ENCODE measurements at regions not wholly inside any gene's neighbourhood (a gene's known extent, or its start where the extent isn't known, plus 50 kb on each side); places are given as distances from the start of the nearest gene placed in this dataset.

DNA sequence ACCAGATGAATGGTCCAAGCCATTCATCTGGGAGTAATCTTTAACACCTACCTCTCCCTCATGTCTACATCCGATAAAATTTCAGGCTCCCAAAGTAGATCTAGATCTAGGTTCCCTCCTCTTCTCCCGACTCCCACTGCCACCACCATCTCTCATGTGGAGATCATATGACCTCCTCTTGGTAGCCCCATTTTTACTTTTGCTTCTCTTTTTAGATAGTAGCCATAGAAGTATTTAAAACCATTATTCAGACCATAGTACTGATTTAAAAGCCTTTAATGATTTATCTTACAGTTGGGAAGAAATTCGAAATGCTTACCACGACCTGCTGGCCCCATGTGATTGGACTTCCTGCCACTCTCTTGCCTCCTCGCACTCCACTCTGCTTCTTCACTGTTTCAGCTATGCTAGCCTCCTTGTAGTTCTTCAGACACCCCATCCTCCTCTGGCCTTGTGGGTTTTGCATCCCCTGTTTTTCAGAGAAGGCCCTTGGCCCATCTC, 98.5 kb downstream of the RASSF10 start:
- Histone ChIP-seq H3K9me3 (ENCODE audit: insufficient read depth, low read depth, low read length) (0 out of 2 replicates have a peak, but pooled peaks cover 5% of the 10 kb centered on the region), H3K36me3 (ENCODE audit: insufficient read depth, low read length) (no peaks in the 10 kb centered on the region), H3K27me3 (ENCODE audit: insufficient read depth, low read length) (no peaks in the 10 kb centered on the region), H3K27ac (ENCODE audit: low read depth, low read length) (no peak overlapping the region), H3K9ac (ENCODE audit: low read depth, low read length) (no peak overlapping the region), H3K4me1 (ENCODE audit: insufficient read depth, low read length) (peaks cover 26% of the 10 kb centered on the region), H3K4me3 (ENCODE audit: low read length) (no peak overlapping the region)
- WGBS: 89% methylated on average over 5 of the region's 5 CpGs

DNA sequence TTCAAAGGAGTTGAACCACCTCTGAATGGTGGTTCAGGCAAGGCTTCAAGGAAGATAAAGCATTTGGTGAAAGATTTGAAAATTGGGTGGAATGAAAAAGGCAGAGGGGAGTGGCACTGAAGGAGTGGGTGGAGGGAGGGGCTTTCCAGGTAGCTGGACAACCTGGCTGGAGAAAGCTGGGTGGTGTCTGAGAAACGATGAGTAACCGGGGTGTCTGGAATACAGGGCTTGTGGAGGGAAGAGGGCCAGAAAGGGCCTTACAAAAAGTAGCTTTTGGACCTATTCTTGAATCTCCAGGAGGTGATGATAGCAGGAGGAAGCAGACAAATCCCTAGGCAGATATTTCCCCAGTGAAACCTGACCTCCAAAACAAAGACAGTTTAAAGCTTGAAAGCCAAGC, 99.3 kb downstream of the RASSF10 start:
- Histone ChIP-seq H3K4me1 (ENCODE audit: insufficient read depth, low read length) (peaks cover 18% of the 10 kb centered on the region), H3K27ac (ENCODE audit: low read depth, low read length) (no peak overlapping the region), H3K27me3 (ENCODE audit: insufficient read depth, low read length) (no peaks in the 10 kb centered on the region), H3K4me3 (ENCODE audit: low read length) (no peak overlapping the region), H3K36me3 (ENCODE audit: insufficient read depth, low read length) (no peaks in the 10 kb centered on the region), H3K9ac (ENCODE audit: low read depth, low read length) (no peak overlapping the region), H3K9me3 (ENCODE audit: insufficient read depth, low read depth, low read length) (0 out of 2 replicates have a peak, but pooled peaks cover 5% of the 10 kb centered on the region)
- 90% methylated on average over 2 of the region's 2 CpGs for WGBS

DNA sequence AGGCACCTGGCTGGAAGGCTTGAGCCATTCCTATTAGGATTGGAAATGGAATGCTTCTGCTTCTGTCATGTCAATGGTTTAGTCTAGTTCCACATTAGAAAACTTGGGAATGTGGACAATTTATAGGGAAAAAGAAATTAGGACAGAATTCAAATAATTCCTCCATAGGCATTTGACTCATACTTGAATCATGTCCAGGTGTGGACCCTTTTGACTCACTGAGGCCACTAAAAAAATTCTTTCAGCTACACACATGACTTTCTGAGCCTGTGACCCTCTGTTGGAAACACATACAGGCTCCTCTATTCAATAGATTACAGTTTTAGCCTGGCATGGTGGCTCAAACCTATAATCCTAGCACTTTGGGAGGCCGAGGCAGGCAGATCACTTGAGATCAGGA, 100.5 kb downstream of the RASSF10 start:
- 97% methylated on average over 1 of the region's 1 CpG for WGBS
- Histone ChIP-seq H3K36me3 (ENCODE audit: insufficient read depth, low read length) (no peaks in the 10 kb centered on the region), H3K27ac (ENCODE audit: low read depth, low read length) (no peak overlapping the region), H3K27me3 (ENCODE audit: insufficient read depth, low read length) (no peaks in the 10 kb centered on the region), H3K4me3 (ENCODE audit: low read length) (no peak overlapping the region), H3K9ac (ENCODE audit: low read depth, low read length) (no peak overlapping the region), H3K4me1 (ENCODE audit: insufficient read depth, low read length) (peaks cover 22% of the 10 kb centered on the region), H3K9me3 (ENCODE audit: insufficient read depth, low read depth, low read length) (0 out of 2 replicates have a peak, but pooled peaks cover 5% of the 10 kb centered on the region)

DNA sequence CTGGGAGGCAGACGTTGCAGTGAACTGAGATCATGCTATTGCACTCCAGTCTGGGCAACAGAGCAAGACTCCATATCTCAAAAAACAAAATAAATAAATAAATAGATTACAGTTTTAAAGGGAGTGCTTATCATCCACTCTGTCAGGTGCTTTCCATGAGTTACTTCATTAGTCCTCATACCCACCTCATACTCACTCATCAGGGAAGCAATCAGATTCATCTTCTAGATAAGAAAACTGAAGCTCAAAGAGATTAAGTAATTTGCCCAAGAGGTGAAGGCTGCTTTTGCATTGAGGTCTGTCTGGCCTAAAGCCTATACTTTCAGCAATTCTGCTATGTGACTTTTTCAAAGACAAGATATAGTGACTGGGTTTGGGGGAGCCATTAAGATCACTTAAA, 101.0 kb downstream of the RASSF10 start:
- 0 out of 2 replicates have a peak, but pooled peaks cover 5% of the 10 kb centered on the region for H3K9me3 ChIP-seq (ENCODE audit: insufficient read depth, low read depth, low read length)
- H3K4me1 ChIP-seq (ENCODE audit: insufficient read depth, low read length): peaks cover 27% of the 10 kb centered on the region
- WGBS: 86% methylated on average over 1 of the region's 1 CpG
- no peak overlapping the region for H3K27ac ChIP-seq (ENCODE audit: low read depth, low read length)
- H3K27me3 ChIP-seq (ENCODE audit: insufficient read depth, low read length): no peaks in the 10 kb centered on the region
- H3K36me3 ChIP-seq (ENCODE audit: insufficient read depth, low read length): no peaks in the 10 kb centered on the region
- H3K9ac ChIP-seq (ENCODE audit: low read depth, low read length): no peak overlapping the region
- H3K4me3 ChIP-seq (ENCODE audit: low read length): no peak overlapping the region

DNA sequence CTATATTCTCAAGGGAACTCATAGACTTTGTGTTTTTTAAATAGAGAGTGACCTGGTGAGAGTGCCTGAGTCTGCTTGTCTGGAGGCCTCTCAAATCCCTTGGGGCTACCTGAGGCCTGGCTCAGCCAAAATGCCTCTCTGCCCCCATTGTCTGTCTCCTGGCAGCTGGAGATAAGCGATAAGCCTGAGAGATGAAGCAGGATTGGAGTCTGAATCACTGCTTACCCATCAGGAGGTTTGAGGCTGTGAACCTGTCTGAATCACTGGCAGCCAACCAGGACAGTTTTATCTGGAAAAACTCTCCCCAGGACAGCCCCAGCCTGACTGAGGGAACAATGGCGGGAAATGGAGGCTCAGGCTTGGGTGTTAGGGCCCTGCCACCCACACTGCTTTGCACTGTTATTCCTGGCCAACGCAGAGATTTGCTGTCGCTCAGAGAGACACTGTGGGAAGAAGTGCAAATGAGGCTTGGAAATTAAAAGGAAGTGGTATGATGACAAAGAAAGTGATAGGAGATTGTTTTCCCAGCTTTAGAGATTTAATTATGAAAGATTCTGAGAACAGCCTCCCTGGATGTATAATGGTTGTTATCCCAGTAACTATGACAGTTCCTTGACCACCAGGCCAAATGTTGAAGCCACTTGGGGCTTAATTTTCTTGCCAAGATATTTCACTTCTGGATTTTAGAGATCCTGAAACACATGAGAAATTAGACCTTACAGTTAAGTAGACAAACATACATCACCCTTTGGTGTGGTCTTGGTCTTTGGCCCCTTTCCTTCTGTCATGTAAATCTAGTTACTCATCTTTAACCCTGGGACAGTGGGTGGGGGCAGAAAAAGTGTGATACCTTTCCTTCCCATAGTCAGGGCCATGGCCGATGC, 102.1 kb downstream of the RASSF10 start:
- Histone ChIP-seq H3K4me3 (ENCODE audit: low read length) (no peak overlapping the region), H3K4me1 (ENCODE audit: insufficient read depth, low read length) (peaks cover 28% of the 10 kb centered on the region), H3K36me3 (ENCODE audit: insufficient read depth, low read length) (no peaks in the 10 kb centered on the region), H3K9ac (ENCODE audit: low read depth, low read length) (peak overlapping the region; percentile 3; the same call in 1 of the 2 replicates), H3K9me3 (ENCODE audit: insufficient read depth, low read depth, low read length) (0 out of 2 replicates have a peak, but pooled peaks cover 5% of the 10 kb centered on the region), H3K27ac (ENCODE audit: low read depth, low read length) (peak overlapping the region; percentile 36; the same call in 1 of the 2 replicates), H3K27me3 (ENCODE audit: insufficient read depth, low read length) (no peaks in the 10 kb centered on the region)
- WGBS: 69% methylated on average over 5 of the region's 5 CpGs

DNA sequence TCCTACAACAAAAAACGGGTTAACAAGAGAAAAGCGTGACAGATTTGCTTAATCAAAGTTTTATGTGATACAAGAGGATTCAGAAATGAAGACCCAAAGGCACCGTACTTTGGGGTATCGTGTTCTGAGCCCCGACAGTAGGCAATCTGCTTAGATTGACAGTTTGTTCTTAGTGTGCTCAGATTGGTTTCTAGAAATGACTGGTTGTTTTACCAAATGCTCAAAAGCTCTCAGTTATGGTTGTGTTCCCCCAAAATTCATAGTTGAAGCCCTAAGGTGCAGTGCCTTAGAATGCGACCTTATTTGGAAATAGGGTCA, 102.7 kb downstream of the RASSF10 start:
- H3K27ac ChIP-seq (ENCODE audit: low read depth, low read length): peak overlapping the region; percentile 36; the same call in 1 of the 2 replicates
- H3K4me3 ChIP-seq (ENCODE audit: low read length): no peak overlapping the region
- H3K27me3 ChIP-seq (ENCODE audit: insufficient read depth, low read length): no peaks in the 10 kb centered on the region
- H3K9ac ChIP-seq (ENCODE audit: low read depth, low read length): no peak overlapping the region
- H3K36me3 ChIP-seq (ENCODE audit: insufficient read depth, low read length): no peaks in the 10 kb centered on the region
- 0 out of 2 replicates have a peak, but pooled peaks cover 5% of the 10 kb centered on the region for H3K9me3 ChIP-seq (ENCODE audit: insufficient read depth, low read depth, low read length)
- WGBS: 94% methylated on average over 5 of the region's 6 CpGs
- H3K4me1 ChIP-seq (ENCODE audit: insufficient read depth, low read length): peaks cover 28% of the 10 kb centered on the region

DNA sequence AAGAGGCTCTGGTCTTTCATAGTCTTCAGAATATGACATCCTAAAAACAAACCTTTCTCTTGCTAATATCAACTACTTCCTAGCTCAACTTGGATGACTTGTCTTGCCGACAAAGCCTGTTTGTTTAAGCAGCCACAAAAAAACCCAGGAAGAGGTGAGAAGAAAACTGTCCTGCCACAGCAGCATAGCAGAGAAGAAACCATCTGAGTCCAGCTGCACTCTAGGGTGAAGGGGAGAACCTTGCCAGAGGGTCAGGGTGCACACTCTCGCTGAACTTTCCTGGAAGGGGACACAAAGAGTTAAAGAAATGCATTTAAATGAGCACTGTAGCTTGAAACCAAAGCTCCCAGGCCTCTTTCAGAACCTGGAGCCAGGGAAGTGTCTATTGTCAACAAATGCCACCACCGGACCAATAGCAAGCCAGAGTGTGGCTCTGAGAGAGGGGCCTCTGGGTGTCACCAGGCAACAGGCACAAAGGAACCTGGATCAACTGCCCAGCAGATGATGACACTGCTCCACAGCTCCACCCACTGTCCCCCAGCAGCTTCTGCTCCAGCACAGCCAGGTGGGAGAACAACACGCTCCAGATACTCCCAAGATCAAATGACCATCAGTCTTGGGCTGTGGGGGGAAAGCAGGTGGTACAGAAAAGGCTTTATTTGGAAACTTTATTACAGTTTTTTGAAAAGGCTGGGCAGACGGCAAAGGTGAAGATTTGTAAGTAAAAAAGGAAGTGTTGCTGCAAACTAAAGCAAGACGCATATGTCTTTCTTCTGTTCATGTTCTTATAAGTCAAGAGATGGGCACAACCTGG, 105.7 kb downstream of the RASSF10 start:
- H3K36me3 ChIP-seq (ENCODE audit: insufficient read depth, low read length): no peaks in the 10 kb centered on the region
- 69% methylated on average over 6 of the region's 6 CpGs for WGBS
- no peak overlapping the region for H3K4me3 ChIP-seq (ENCODE audit: low read length)
- H3K4me1 ChIP-seq (ENCODE audit: insufficient read depth, low read length): peaks cover 28% of the 10 kb centered on the region
- peak overlapping the region; percentile 68 for H3K27ac ChIP-seq (ENCODE audit: low read depth, low read length)
- no peaks in the 10 kb centered on the region for H3K27me3 ChIP-seq (ENCODE audit: insufficient read depth, low read length)
- no peak overlapping the region; the same call in 1 of the 2 replicates for H3K9ac ChIP-seq (ENCODE audit: low read depth, low read length)
- no peaks in the 10 kb centered on the region for H3K9me3 ChIP-seq (ENCODE audit: insufficient read depth, low read depth, low read length)

DNA sequence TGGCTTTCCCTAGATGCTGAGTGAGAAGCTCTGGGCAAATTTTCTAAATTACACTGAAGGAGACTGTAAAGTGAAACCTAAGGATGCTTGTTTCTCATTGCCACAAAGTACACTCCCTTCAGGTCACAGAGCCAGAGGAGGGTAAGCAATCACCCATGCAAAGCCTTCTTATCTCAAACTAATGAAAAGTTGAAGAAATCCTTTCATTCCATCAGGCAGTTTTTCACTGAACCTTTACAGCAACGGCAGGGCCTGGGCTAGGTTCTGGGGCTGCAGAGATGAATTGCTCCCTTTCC, 106.2 kb downstream of the RASSF10 start:
- peaks cover 33% of the 10 kb centered on the region for H3K4me1 ChIP-seq (ENCODE audit: insufficient read depth, low read length)
- no peaks in the 10 kb centered on the region for H3K36me3 ChIP-seq (ENCODE audit: insufficient read depth, low read length)
- H3K27ac ChIP-seq (ENCODE audit: low read depth, low read length): no peak overlapping the region
- no peak overlapping the region for H3K4me3 ChIP-seq (ENCODE audit: low read length)
- WGBS: 0% methylated on average over 1 of the region's 1 CpG
- H3K9ac ChIP-seq (ENCODE audit: low read depth, low read length): no peak overlapping the region
- no peaks in the 10 kb centered on the region for H3K9me3 ChIP-seq (ENCODE audit: insufficient read depth, low read depth, low read length)
- no peaks in the 10 kb centered on the region for H3K27me3 ChIP-seq (ENCODE audit: insufficient read depth, low read length)

DNA sequence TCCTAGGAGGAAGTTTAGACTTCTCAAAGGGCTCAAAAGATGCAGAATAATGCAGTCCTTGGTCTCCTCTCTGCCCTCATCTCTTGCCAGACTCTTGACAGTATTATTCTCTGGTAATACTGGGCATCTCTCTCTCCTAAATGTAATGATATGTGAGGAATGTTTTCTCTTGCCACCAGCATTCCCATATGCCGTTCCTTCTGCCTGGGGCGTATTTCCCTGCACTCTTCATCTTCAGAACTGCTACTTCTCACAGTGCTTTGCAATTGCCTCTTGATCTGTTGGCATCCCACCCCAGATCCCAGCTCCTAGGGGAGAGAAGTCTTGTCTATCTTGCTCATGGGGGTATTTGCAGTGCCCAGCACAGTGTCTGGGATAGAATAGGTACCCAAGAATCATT, 107.4 kb downstream of the RASSF10 start:
- no peaks in the 10 kb centered on the region for H3K36me3 ChIP-seq (ENCODE audit: insufficient read depth, low read length)
- no peak overlapping the region for H3K27ac ChIP-seq (ENCODE audit: low read depth, low read length)
- H3K9ac ChIP-seq (ENCODE audit: low read depth, low read length): no peak overlapping the region
- WGBS: 100% methylated on average over 1 of the region's 2 CpGs
- no peaks in the 10 kb centered on the region for H3K27me3 ChIP-seq (ENCODE audit: insufficient read depth, low read length)
- H3K9me3 ChIP-seq (ENCODE audit: insufficient read depth, low read depth, low read length): no peaks in the 10 kb centered on the region
- no peak overlapping the region for H3K4me3 ChIP-seq (ENCODE audit: low read length)
- peaks cover 31% of the 10 kb centered on the region for H3K4me1 ChIP-seq (ENCODE audit: insufficient read depth, low read length)

DNA sequence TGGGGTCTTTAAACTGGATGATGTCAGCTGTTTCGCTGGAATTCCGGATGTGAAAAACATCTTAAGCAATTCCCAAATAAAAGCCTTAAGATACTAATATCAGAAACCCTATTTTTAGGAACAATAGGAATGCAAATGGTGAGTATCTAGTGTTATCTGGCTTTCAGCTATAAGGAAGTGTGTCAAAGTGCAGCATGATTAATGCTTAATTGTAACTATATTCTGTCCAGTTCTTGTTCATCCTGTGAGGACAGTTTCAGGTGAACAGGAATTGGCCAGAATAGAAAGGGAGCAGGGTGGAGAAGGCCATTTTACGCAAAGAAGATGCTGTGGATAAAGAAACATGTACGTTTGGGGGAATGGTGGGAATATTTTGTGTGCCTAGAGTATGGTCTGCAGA, 108.2 kb downstream of the RASSF10 start:
- H3K27ac ChIP-seq (ENCODE audit: low read depth, low read length): no peak overlapping the region
- no peak overlapping the region for H3K4me3 ChIP-seq (ENCODE audit: low read length)
- peaks cover 25% of the 10 kb centered on the region for H3K4me1 ChIP-seq (ENCODE audit: insufficient read depth, low read length)
- H3K36me3 ChIP-seq (ENCODE audit: insufficient read depth, low read length): no peaks in the 10 kb centered on the region
- no peaks in the 10 kb centered on the region for H3K27me3 ChIP-seq (ENCODE audit: insufficient read depth, low read length)
- no peak overlapping the region for H3K9ac ChIP-seq (ENCODE audit: low read depth, low read length)
- 1% methylated on average over 2 of the region's 4 CpGs for WGBS
- H3K9me3 ChIP-seq (ENCODE audit: insufficient read depth, low read depth, low read length): no peaks in the 10 kb centered on the region

DNA sequence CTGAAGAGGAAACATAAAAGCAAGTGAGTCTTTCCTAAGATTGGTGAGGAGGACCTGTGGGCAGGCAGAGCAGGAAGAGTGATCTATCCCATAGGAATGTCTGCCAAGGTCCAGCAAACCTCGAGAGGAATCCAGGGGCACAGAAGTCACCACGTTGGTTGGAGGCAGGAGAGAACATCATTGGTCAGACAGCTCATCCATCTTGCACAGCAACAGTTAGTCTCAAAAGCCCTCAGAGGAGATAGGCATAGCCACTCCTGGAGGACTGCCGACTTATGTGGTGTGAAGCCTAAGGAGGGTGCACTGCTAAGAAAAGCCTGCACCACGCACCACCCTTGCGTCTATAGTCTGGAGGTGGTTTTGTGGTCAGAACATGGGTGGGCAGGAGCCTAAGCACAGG, 109.1 kb downstream of the RASSF10 start:
- H3K9ac ChIP-seq (ENCODE audit: low read depth, low read length): no peak overlapping the region
- 86% methylated on average over 5 of the region's 5 CpGs for WGBS
- peaks cover 25% of the 10 kb centered on the region for H3K4me1 ChIP-seq (ENCODE audit: insufficient read depth, low read length)
- H3K4me3 ChIP-seq (ENCODE audit: low read length): no peak overlapping the region
- no peak overlapping the region for H3K27ac ChIP-seq (ENCODE audit: low read depth, low read length)
- H3K36me3 ChIP-seq (ENCODE audit: insufficient read depth, low read length): no peaks in the 10 kb centered on the region
- no peaks in the 10 kb centered on the region for H3K27me3 ChIP-seq (ENCODE audit: insufficient read depth, low read length)
- peaks cover 7% of the 10 kb centered on the region for H3K9me3 ChIP-seq (ENCODE audit: insufficient read depth, low read depth, low read length)

Data from HUES64 (cell line).